Lower leg skin (tissue), 4 donors: ENCODE measurements at regions not wholly inside any gene's neighbourhood (a gene's known extent, or its start where the extent isn't known, plus 50 kb on each side); places are given as distances from the start of the nearest gene placed in this dataset.
"Not testable (repeated sequence)": the region's sequence is repeated elsewhere in the genome, so short reads cannot be mapped to it uniquely, and the experiment has no call there.

ENCODE experiments used
- DNase-seq, 2 donors: peaks; one replicate each; pipeline ENCODE4 v3.0.0-alpha.2; 2019; ENCODE audit warnings: low spot score in 2 of 2
- H3K4me3 ChIP-seq: fragments of 200-600 bp; sonication (generic); 2 replicates; pipeline ENCODE4 v1.5.1; 2017; ENCODE audit warnings: mild to moderate bottlenecking, low read depth; ENCODE audit not compliant: poor library complexity, severe bottlenecking
- CTCF ChIP-seq, 3 donors: fragments of 450-650 bp; IDR thresholded peaks; one replicate each; pipeline ENCODE4 v1.5.1; 2016; ENCODE audit warnings: antibody characterized with exemption in 3 of 3, mild to moderate bottlenecking in 3 of 3, moderate library complexity in 2 of 3
- POLR2A ChIP-seq, 2 donors: fragments of 450-650 bp; IDR thresholded peaks; one replicate each; pipeline ENCODE4 v1.6.1; 2016 to 2017; ENCODE audit warnings: antibody characterized with exemption in 2 of 2, mild to moderate bottlenecking in 1 of 2, moderate library complexity in 1 of 2
- WGBS, 2 donors: methylation state at CpG; one replicate each; pipeline ENCODE4 v1.1.5; 2018; 5-methylcytosine and 5-hydroxymethylcytosine counted together
- intact Hi-C: fragments of 100-400 bp; cut with DNase I; formaldehyde crosslinking; loops from one replicate; pipeline ENCODE4 v1.15.0; 2023; ENCODE audit warnings: low total_unique reads

- no peak for TF ChIP-seq CTCF (IDR thresholded peaks at IDR 0.05)
- WGBS, 2 donors: 62 to 63% methylated on average over 4 of the region's 4 CpGs
- intact Hi-C loops: no loop called here
Observed at GRCh38 chr6:12546410-12547002, 170.1 kb upstream of the PHACTR1 start.

GRCh38 chr6:12548526-12548925 is 168.0 kb upstream of the PHACTR1 start:
- TF ChIP-seq POLR2A (IDR thresholded peaks at IDR 0.05) (no peak), CTCF (IDR thresholded peaks at IDR 0.05) (no peak)
- intact Hi-C loops: no loop called here
- 61 to 65% methylated on average over 2 of the region's 2 CpGs for WGBS, 2 donors
- DNase-seq: no peak
- no peak overlapping the region for H3K4me3 ChIP-seq

More at GRCh38 chr6:12546410-12547002, 170.1 kb upstream of the PHACTR1 start:
- no peak for DNase-seq
- H3K4me3 ChIP-seq: no peak overlapping the region

DNA sequence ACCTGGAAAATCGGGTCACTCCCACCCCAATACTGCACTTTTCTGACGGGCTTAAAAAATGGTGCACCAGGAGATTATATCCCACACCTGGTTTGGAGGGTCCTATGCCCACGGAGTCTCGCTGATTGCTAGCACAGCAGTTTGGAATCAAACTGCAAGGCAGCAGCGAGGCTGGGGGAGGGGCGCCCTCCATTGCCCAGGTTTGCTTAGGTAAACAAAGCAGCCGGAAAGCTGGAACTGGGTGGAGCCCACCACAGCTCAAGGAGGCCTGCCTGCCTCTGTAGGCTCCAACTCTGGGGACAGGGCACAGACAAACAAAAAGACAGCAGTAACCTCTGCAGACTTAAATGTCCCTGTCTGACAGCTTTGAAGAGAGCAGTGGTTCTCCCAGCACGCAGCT is 167.1 kb upstream of the PHACTR1 start:
- H3K4me3 ChIP-seq, intact Hi-C loops, DNase-seq: not testable (repeated sequence)
- WGBS, 2 donors: 93 to 94% methylated on average over 8 of the region's 8 CpGs

- intact Hi-C loops, H3K4me3 ChIP-seq, DNase-seq: not testable (repeated sequence)
- 90 to 95% methylated on average over 2 of the region's 2 CpGs for WGBS, 2 donors
Observed at GRCh38 chr6:12554820-12555219, 161.7 kb upstream of the PHACTR1 start.

- WGBS, 2 donors: 70 to 81% methylated on average over 2 of the region's 2 CpGs
Observed at GRCh38 chr6:12555267-12555666, 161.3 kb upstream of the PHACTR1 start.

DNA sequence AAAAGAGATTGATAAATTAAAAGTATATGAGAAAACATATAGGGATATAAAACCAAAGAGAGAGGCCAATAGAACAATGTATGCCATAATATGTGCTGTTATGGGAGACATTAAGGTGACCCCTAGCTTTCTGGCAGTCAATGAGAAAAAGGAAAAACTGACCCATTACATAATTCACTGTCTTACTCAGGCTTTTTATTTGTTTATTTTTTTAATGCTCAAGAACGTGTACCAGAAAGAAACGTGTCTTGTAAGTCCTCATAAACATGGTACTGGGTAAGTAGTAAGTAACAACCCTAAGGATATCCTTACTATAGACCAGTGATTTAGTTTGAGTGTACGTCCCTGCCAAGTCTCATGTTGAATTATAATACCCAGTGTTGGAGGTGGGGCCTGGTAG is 160.8 kb upstream of the PHACTR1 start:
- no peak for TF ChIP-seq CTCF (IDR thresholded peaks at IDR 0.05)
- no peak for TF ChIP-seq POLR2A (IDR thresholded peaks at IDR 0.05)
- DNase-seq: no peak
- H3K4me3 ChIP-seq: no peak overlapping the region
- intact Hi-C loops: no loop called here
- WGBS, 2 donors: 89 to 94% methylated on average over 3 of the region's 3 CpGs

More at GRCh38 chr6:12555267-12555666, 161.3 kb upstream of the PHACTR1 start:
- no peak overlapping the region for H3K4me3 ChIP-seq
- intact Hi-C loops: no loop called here
- DNase-seq: no peak
- TF ChIP-seq CTCF (IDR thresholded peaks at IDR 0.05) (no peak), POLR2A (IDR thresholded peaks at IDR 0.05) (no peak)

GRCh38 chr6:12557765-12558164 is 158.8 kb upstream of the PHACTR1 start:
- DNase-seq: no peak
- H3K4me3 ChIP-seq: no peak overlapping the region
- intact Hi-C loops: no loop called here
- no peak for TF ChIP-seq CTCF (IDR thresholded peaks at IDR 0.05)
- no peak for TF ChIP-seq POLR2A (IDR thresholded peaks at IDR 0.05)
- 84 to 97% methylated on average over 2 of the region's 2 CpGs for WGBS, 2 donors
